Upper lobe of left lung (tissue), 6 donors: ENCODE measurements at regions not wholly inside any gene's neighbourhood (a gene's known extent, or its start where the extent isn't known, plus 50 kb on each side); places are given as distances from the start of the nearest gene placed in this dataset.

ENCODE experiments used
- ATAC-seq, 2 donors: fragments of 200-7000 bp; cut with Tn5 transposase; one replicate each; pipeline ENCODE4 v1.9.1; 2022; ENCODE audit warnings: mild to moderate bottlenecking in 2 of 2, moderate library complexity in 2 of 2; ENCODE audit not compliant: low FRiP score in 2 of 2
- DNase-seq, 2 donors: peaks; one replicate each; pipeline ENCODE4 v3.0.0-alpha.2; 2019 to 2020
- H3K27ac ChIP-seq, 4 donors: fragments of 200-600 bp; sonication (generic); one replicate each; pipeline ENCODE4 v1.5.1; 2016 to 2019
- H3K27me3 ChIP-seq, 4 donors: fragments of 200-600 bp; sonication (generic); one replicate each; pipeline ENCODE4 v1.5.1; 2017 to 2019
- H3K36me3 ChIP-seq, 4 donors: fragments of 200-600 bp; sonication (generic); one replicate each; pipeline ENCODE4 v1.5.1; 2016 to 2019
- H3K4me1 ChIP-seq, 4 donors: fragments of 200-600 bp; sonication (generic); one replicate each; pipeline ENCODE4 v1.5.1; 2018 to 2019
- H3K4me3 ChIP-seq, 4 donors: fragments of 200-600 bp; sonication (generic); one replicate each; pipeline ENCODE4 v1.5.1; 2017 to 2019; ENCODE audit warnings: mild to moderate bottlenecking in 2 of 4, moderate library complexity in 1 of 4
- H3K9me3 ChIP-seq, 4 donors: fragments of 200-600 bp; sonication (generic); one replicate each; pipeline ENCODE4 v1.5.1; 2018 to 2019
- EP300 ChIP-seq, 4 donors: sonication (generic); formaldehyde crosslinking; IDR thresholded peaks; one replicate each; pipeline ENCODE4 v1.5.1; 2017; ENCODE audit warnings: antibody characterized with exemption in 4 of 4, control low read depth in 2 of 4
- POLR2A ChIP-seq, 4 donors: fragments of 450-650 bp; IDR thresholded peaks; one replicate each; pipeline ENCODE4 v1.5.1; 2016 to 2017; ENCODE audit warnings: antibody characterized with exemption in 4 of 4, mild to moderate bottlenecking in 2 of 4
- POLR2AphosphoS5 ChIP-seq, 2 donors: sonication (generic); formaldehyde crosslinking; IDR thresholded peaks; one replicate each; pipeline ENCODE4 v1.5.1; 2017; ENCODE audit warnings: antibody characterized with exemption in 2 of 2
- WGBS, 2 donors: methylation state at CpG; one replicate each; pipeline ENCODE4 v1.1.5; 2017 to 2018; 5-methylcytosine and 5-hydroxymethylcytosine counted together
- TF ChIP-seq, protein P1 (sequence below), 6 experiments: fragments of 450-650 bp in 4 of 6; fragments of 200-600 bp in 2 of 6; sonication (generic) in 2 of 6; IDR thresholded peaks; one replicate each; pipeline ENCODE4 v1.5.1; 2016 to 2019; ENCODE audit warnings: antibody characterized with exemption in 6 of 6
- donor health status: DM: no; HTN: no; CAD: no; lungs with moderate emphysema.
- donor health status: DM: no; HTN: yes; CAD: no; lungs with severe emphysema.

DNA sequence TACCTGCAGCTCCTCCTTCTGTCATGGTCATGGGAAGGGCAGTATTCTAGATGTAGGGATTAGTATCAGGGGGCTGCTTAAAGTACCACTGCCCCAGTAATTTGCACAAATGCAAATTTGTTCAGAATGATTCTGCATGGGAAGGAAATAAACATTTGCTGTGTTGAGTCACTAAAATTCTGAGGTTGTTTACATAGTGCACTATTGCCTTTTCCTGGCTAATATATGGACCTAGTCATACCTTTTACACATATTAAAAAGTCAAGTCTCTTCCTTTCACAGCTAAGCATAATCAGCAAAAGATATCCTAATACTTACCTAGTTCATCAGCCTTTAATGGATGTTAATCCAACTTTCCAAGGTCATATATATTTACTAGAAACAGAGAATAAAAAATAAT is 746.4 kb upstream of the NR2F2 start:
- Histone ChIP-seq H3K27me3 (no peaks in the 10 kb centered on the region), H3K27ac (no peak overlapping the region), H3K4me1 (no peaks in the 10 kb centered on the region), H3K4me3 (no peak overlapping the region), H3K9me3 (no peaks in the 10 kb centered on the region), H3K36me3 (no peaks in the 10 kb centered on the region)
- no peak for ATAC-seq
- no peak for DNase-seq
- TF ChIP-seq, protein P1, sequence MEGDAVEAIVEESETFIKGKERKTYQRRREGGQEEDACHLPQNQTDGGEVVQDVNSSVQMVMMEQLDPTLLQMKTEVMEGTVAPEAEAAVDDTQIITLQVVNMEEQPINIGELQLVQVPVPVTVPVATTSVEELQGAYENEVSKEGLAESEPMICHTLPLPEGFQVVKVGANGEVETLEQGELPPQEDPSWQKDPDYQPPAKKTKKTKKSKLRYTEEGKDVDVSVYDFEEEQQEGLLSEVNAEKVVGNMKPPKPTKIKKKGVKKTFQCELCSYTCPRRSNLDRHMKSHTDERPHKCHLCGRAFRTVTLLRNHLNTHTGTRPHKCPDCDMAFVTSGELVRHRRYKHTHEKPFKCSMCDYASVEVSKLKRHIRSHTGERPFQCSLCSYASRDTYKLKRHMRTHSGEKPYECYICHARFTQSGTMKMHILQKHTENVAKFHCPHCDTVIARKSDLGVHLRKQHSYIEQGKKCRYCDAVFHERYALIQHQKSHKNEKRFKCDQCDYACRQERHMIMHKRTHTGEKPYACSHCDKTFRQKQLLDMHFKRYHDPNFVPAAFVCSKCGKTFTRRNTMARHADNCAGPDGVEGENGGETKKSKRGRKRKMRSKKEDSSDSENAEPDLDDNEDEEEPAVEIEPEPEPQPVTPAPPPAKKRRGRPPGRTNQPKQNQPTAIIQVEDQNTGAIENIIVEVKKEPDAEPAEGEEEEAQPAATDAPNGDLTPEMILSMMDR (IDR thresholded peaks at IDR 0.05), result no peak
- TF ChIP-seq POLR2A (IDR thresholded peaks at IDR 0.05) (no peak), POLR2AphosphoS5 (IDR thresholded peaks at IDR 0.05) (no peak), EP300 (IDR thresholded peaks at IDR 0.05) (no peak)

DNA sequence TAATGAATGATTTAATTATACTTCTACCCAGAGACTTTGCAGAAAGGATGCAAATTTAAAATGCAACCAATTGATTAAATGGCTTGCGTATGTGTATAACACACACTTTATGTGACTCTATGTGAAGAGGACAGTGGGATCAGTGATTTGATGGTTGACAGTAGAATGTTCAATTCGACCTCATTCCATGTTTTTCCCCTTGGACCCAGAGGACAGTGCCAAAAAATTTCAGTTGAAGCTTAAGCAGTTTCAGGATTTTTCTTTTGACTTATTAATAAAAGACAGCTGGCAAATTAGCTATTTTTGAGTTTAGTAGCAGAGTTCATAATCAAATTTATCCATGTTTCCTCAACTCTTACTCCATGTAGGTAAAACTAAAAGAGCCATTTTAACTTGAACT is 742.4 kb upstream of the NR2F2 start:
- no peaks in the 10 kb centered on the region for H3K27me3 ChIP-seq
- ATAC-seq (no peak), DNase-seq (no peak)
- no peaks in the 10 kb centered on the region for H3K9me3 ChIP-seq
- 83 to 84% methylated on average over 2 of the region's 2 CpGs for WGBS, 2 donors
- H3K36me3 ChIP-seq, result no peaks in the 10 kb centered on the region
- H3K4me3 ChIP-seq, result no peak overlapping the region
- H3K27ac ChIP-seq, result no peak overlapping the region
- TF ChIP-seq EP300 (IDR thresholded peaks at IDR 0.05) (no peak), POLR2AphosphoS5 (IDR thresholded peaks at IDR 0.05) (no peak), POLR2A (IDR thresholded peaks at IDR 0.05) (no peak)
- TF ChIP-seq, protein P1 (IDR thresholded peaks at IDR 0.05), result no peak
- H3K4me1 ChIP-seq, result no peaks in the 10 kb centered on the region

DNA sequence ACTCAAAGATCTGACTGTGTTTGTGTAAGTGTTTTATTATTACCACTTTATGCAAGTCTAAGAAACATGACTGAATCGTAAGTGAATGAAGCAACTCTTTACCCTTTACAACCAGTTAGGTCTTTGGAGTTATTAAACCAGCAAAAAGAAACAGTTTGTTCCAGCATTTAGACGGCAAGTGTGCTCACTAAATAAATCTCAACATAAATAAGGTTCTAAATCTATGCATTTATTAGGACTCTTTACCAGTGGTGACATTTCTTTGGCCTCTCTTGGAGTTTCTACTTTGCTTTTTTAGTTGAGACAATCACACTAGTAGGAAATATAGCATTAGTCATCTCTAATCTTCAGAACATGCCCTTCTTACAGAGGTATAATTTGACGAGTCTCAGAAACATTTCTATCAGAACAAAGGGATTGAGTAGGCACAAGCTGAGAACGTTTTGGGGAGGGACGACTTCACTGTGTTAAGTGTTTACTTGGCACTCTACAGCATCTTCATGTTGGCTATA is 739.9 kb upstream of the NR2F2 start:
- H3K4me3 ChIP-seq, result no peak overlapping the region
- 32 to 60% methylated on average over 5 of the region's 5 CpGs for WGBS, 2 donors
- TF ChIP-seq POLR2AphosphoS5 (IDR thresholded peaks at IDR 0.05), result no peak
- TF ChIP-seq, protein P1 (IDR thresholded peaks at IDR 0.05), result no peak
- no peak for TF ChIP-seq POLR2A (IDR thresholded peaks at IDR 0.05)
- TF ChIP-seq EP300 (IDR thresholded peaks at IDR 0.05), result no peak
- H3K9me3 ChIP-seq, result no peaks in the 10 kb centered on the region
- DNase-seq, result no peak
- H3K27ac ChIP-seq, result no peak overlapping the region
- H3K27me3 ChIP-seq, result no peaks in the 10 kb centered on the region
- no peak for ATAC-seq
- no peaks in the 10 kb centered on the region for H3K36me3 ChIP-seq
- no peaks in the 10 kb centered on the region for H3K4me1 ChIP-seq

DNA sequence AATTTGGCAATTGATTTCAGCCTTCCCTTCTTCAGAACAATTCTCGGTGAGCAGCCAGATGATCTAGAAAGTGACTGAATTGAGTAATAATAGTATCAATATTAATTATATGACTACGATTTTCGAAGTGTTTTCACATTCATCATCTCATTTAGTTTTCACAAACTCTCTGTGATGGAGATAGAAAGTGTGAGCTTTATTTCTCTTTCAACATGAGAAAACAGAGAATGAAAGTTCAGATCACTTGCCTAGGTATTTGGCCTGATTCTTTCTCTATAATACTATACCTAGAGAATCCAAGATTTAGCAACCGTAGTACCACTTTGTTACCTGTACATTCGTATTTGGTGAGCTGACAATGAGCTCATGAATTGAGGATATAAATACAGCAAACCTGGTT is 739.2 kb upstream of the NR2F2 start:
- TF ChIP-seq POLR2A (IDR thresholded peaks at IDR 0.05), result no peak
- TF ChIP-seq, protein P1 (IDR thresholded peaks at IDR 0.05), result no peak
- TF ChIP-seq EP300 (IDR thresholded peaks at IDR 0.05), result no peak
- TF ChIP-seq POLR2AphosphoS5 (IDR thresholded peaks at IDR 0.05), result no peak
- no peak overlapping the region for H3K27ac ChIP-seq
- 84 to 91% methylated on average over 5 of the region's 5 CpGs for WGBS, 2 donors

DNA sequence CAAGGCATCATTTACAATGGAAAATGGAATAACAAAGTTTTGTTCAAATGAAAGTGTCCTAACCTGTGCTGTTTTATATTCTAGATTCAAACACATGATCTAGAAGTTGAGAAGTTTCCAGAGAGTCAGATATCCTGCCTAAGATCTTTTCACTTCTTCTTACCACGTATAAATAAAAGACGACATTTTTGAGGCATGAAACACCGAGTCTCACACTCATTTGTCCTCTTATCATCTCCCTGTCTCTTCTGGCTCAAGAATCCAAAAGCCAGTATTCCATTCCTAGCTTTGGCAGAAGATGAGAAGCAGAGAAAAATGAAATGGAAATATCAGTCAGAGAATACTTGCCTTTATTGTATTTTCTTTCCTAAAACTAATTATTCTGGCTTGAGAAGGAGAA is 738.6 kb upstream of the NR2F2 start:
- Histone ChIP-seq H3K4me3 (no peak overlapping the region), H3K27ac (no peak overlapping the region), H3K4me1 (no peaks in the 10 kb centered on the region), H3K36me3 (no peaks in the 10 kb centered on the region), H3K27me3 (no peaks in the 10 kb centered on the region), H3K9me3 (no peaks in the 10 kb centered on the region)
- 77 to 78% methylated on average over 3 of the region's 3 CpGs for WGBS, 2 donors
- DNase-seq, result no peak
- TF ChIP-seq, protein P1 (IDR thresholded peaks at IDR 0.05), result no peak
- no peak for TF ChIP-seq POLR2A (IDR thresholded peaks at IDR 0.05)
- no peak for TF ChIP-seq EP300 (IDR thresholded peaks at IDR 0.05)
- TF ChIP-seq POLR2AphosphoS5 (IDR thresholded peaks at IDR 0.05), result no peak
- no peak for ATAC-seq

More for the DNA sequence above, 739.2 kb upstream of the NR2F2 start:
- no peaks in the 10 kb centered on the region for H3K27me3 ChIP-seq
- DNase-seq, result no peak
- H3K4me3 ChIP-seq, result no peak overlapping the region
- H3K9me3 ChIP-seq, result no peaks in the 10 kb centered on the region
- no peaks in the 10 kb centered on the region for H3K4me1 ChIP-seq
- no peaks in the 10 kb centered on the region for H3K36me3 ChIP-seq
- no peak for ATAC-seq
